Uterus (tissue), 3 donors: ENCODE measurements at regions not wholly inside any gene's neighbourhood (a gene's known extent, or its start where the extent isn't known, plus 50 kb on each side); places are given as distances from the start of the nearest gene placed in this dataset.

Source experiments
- DNase-seq, 2 donors: peaks; one replicate each; pipeline ENCODE4 v3.0.0-alpha.2; 2019 to 2020
- H3K27ac ChIP-seq, 2 donors: fragments of 200-600 bp; sonication (generic); 1 replicate in 1 of 2; 2 replicates in 1 of 2; pipeline ENCODE4 v1.5.1; 2016 to 2018
- H3K27me3 ChIP-seq, 2 donors: fragments of 200-600 bp; sonication (generic); one replicate each; pipeline ENCODE4 v1.5.1; 2018 to 2019; ENCODE audit warnings: control low read depth in 1 of 2
- H3K36me3 ChIP-seq, 2 donors: fragments of 200-600 bp; sonication (generic); one replicate each; pipeline ENCODE4 v1.5.1; 2019; ENCODE audit warnings: control low read depth in 1 of 2
- H3K4me1 ChIP-seq, 2 donors: fragments of 200-600 bp; sonication (generic); one replicate each; pipeline ENCODE4 v1.5.1; 2018 to 2019; ENCODE audit warnings: control low read depth in 1 of 2
- H3K4me3 ChIP-seq, 2 donors: fragments of 200-600 bp; sonication (generic); 1 replicate in 1 of 2; 2 replicates in 1 of 2; pipeline ENCODE4 v1.5.1; 2018 to 2019; ENCODE audit warnings: mild to moderate bottlenecking in 1 of 2
- H3K9me3 ChIP-seq, 2 donors: fragments of 200-600 bp; sonication (generic); one replicate each; pipeline ENCODE4 v1.5.1; 2019; ENCODE audit warnings: control low read depth in 1 of 2
- CTCF ChIP-seq, 4 experiments: fragments of 200-600 bp in 2 of 4; fragments of 450-650 bp in 2 of 4; sonication (generic) in 2 of 4; IDR thresholded peaks; one replicate each; pipeline ENCODE4 v1.5.1; 2016 to 2019; ENCODE audit warnings: antibody characterized with exemption in 4 of 4, mild to moderate bottlenecking in 2 of 4, moderate library complexity in 1 of 4
- POLR2A ChIP-seq, 2 donors: fragments of 450-650 bp; IDR thresholded peaks; one replicate each; pipeline ENCODE4 v1.6.1; 2016; ENCODE audit warnings: antibody characterized with exemption in 2 of 2, mild to moderate bottlenecking in 1 of 2, moderate library complexity in 1 of 2
- intact Hi-C: fragments of 100-400 bp; cut with DNase I; formaldehyde crosslinking; loops from one replicate; pipeline ENCODE4 v1.15.1; 2023; ENCODE audit warnings: low total_unique reads
- donor health status: DM: yes; HTN: yes; CAD: no.

GRCh38 chr9:1404940-1405339, 354.8 kb downstream of the DMRT2 start:
- H3K27ac ChIP-seq, result no peak overlapping the region
- H3K4me3 ChIP-seq, result no peak overlapping the region
- no peaks in the 10 kb centered on the region for H3K27me3 ChIP-seq
- TF ChIP-seq POLR2A (IDR thresholded peaks at IDR 0.05), result no peak
- TF ChIP-seq CTCF (IDR thresholded peaks at IDR 0.05), result no peak
- H3K4me1 ChIP-seq, result no peaks in the 10 kb centered on the region
- no peaks in the 10 kb centered on the region for H3K9me3 ChIP-seq
- DNase-seq, result no peak
- H3K36me3 ChIP-seq, result no peaks in the 10 kb centered on the region
- intact Hi-C loops, result no loop called here

DNA sequence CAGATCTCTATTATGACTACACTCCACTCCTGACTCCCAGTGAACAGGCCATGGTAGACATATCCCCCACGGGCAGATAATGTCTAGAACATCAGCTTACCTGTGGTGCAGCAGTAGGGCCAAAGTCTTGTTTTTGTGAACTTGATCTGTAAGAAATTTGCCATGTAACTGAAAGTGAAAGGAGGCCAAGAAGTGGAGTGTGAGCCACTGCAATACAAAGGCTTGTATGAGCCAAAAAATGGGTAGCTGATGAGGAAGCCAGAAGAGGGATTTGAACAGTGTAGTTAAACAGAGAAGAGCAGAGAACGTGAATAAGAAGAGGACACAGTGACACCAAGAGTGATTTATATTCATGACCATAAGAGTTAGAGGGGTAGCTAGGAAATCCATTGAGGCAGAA, 361.7 kb downstream of the DMRT2 start:
- Histone ChIP-seq H3K4me3 (no peak overlapping the region), H3K27ac (no peak overlapping the region), H3K36me3 (no peaks in the 10 kb centered on the region), H3K27me3 (no peaks in the 10 kb centered on the region), H3K9me3 (no peaks in the 10 kb centered on the region), H3K4me1 (no peaks in the 10 kb centered on the region)
- no peak for TF ChIP-seq CTCF (IDR thresholded peaks at IDR 0.05)
- no peak for TF ChIP-seq POLR2A (IDR thresholded peaks at IDR 0.05)
- intact Hi-C loops, result no loop called here
- DNase-seq, result no peak

- H3K36me3 ChIP-seq, result no peaks in the 10 kb centered on the region
- H3K9me3 ChIP-seq, result no peaks in the 10 kb centered on the region
- DNase-seq, result no peak
- no peaks in the 10 kb centered on the region for H3K27me3 ChIP-seq
- no peak overlapping the region for H3K27ac ChIP-seq
- intact Hi-C loops, result no loop called here
- TF ChIP-seq CTCF (IDR thresholded peaks at IDR 0.05), result no peak
- no peak for TF ChIP-seq POLR2A (IDR thresholded peaks at IDR 0.05)
- no peak overlapping the region for H3K4me3 ChIP-seq
- no peaks in the 10 kb centered on the region for H3K4me1 ChIP-seq
Observed at GRCh38 chr9:1414711-1415131, 364.6 kb downstream of the DMRT2 start.

DNA sequence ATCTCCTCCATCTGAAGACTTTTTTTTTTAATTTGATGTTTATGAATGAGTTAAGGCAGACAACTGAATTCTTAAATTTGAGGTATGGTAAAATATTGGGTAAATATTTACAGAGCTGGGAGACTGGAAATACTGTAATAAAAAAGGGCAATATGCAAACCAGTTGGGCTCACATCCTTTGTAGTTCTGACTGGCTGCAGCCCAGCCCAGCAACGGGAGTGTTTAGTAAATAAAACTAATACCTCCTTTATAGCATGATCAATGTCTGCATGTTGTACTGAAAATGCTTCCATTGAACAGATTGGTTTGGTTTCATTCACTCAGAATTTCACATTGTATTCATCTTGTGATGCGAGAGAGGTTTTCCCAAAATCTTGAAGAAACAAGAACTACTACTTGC, 365.0 kb downstream of the DMRT2 start:
- H3K36me3 ChIP-seq, result no peaks in the 10 kb centered on the region

DNA sequence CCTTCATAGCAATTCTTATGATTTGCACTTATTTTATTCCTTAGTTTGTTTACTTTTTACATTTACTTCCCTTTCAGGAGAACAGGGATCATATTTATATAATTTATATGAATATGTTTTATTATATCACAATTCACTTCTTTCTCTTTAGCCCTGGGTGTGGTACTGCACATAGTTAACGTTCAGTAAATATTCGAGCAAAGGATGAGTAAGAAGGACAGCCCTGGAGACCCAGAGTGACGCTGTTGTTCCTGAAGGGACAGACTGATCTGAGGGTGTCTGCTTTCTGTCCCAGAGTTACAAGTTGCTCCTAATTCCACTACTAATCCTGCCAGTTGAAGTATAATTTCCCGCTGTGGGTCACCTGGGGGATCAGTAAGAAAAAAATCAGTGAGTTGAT, 366.1 kb downstream of the DMRT2 start:
- H3K27me3 ChIP-seq, result no peaks in the 10 kb centered on the region
- DNase-seq, result no peak

More for the DNA sequence above, 365.0 kb downstream of the DMRT2 start:
- H3K9me3 ChIP-seq, result no peaks in the 10 kb centered on the region
- intact Hi-C loops, result no loop called here
- no peak overlapping the region for H3K4me3 ChIP-seq
- H3K27ac ChIP-seq, result no peak overlapping the region
- H3K4me1 ChIP-seq, result no peaks in the 10 kb centered on the region
- TF ChIP-seq CTCF (IDR thresholded peaks at IDR 0.05), result no peak
- TF ChIP-seq POLR2A (IDR thresholded peaks at IDR 0.05), result no peak
- DNase-seq, result no peak
- no peaks in the 10 kb centered on the region for H3K27me3 ChIP-seq

More for the DNA sequence above, 366.1 kb downstream of the DMRT2 start:
- intact Hi-C loops, result no loop called here
- TF ChIP-seq CTCF (IDR thresholded peaks at IDR 0.05) (no peak), POLR2A (IDR thresholded peaks at IDR 0.05) (no peak)
- Histone ChIP-seq H3K36me3 (no peaks in the 10 kb centered on the region), H3K4me3 (no peak overlapping the region), H3K4me1 (no peaks in the 10 kb centered on the region), H3K27ac (no peak overlapping the region), H3K9me3 (no peaks in the 10 kb centered on the region)
